ENCODE measurements at regions not wholly inside any gene's neighbourhood (a gene's known extent, or its start where the extent isn't known, plus 50 kb on each side); places are given as distances from the start of the nearest gene placed in this dataset.
A peak's percentile ranks its signal among the peaks of the same experiment; 100 is the strongest.

GRCh38 chr16:79980650-79981521, 380.3 kb upstream of the MAF start:
- Histone ChIP-seq H3K27ac (peak overlapping the region in 3 of 4 donors; percentile 37 to 79 (median 76)), H3K4me3 (no peak overlapping the region), H3K9me3 (no peaks in the 10 kb centered on the region), H3K4me1 (peaks cover 0 to 18% (median 3%) of the 10 kb centered on the region in 4 donors), H3K27me3 (no peaks in the 10 kb centered on the region), H3K36me3 (no peaks in the 10 kb centered on the region)
- TF ChIP-seq EP300 (IDR thresholded peaks at IDR 0.05) = peak in 1 of 2 donors; percentile 56
- TF ChIP-seq CTCF (IDR thresholded peaks at IDR 0.05) = no peak
- TF ChIP-seq POLR2A (IDR thresholded peaks at IDR 0.05) = no peak
- WGBS, 2 donors = 50 to 57% methylated on average over 11 of the region's 11 CpGs
- DNase-seq (ENCODE audit: low spot score in 2 of 2) = no peak

- Histone ChIP-seq H3K4me1 (peaks cover 0 to 18% (median 3%) of the 10 kb centered on the region in 4 donors), H3K9me3 (no peaks in the 10 kb centered on the region), H3K27me3 (no peaks in the 10 kb centered on the region), H3K4me3 (no peak overlapping the region), H3K36me3 (no peaks in the 10 kb centered on the region), H3K27ac (peak overlapping the region in 1 of 4 donors; percentile 19)
- TF ChIP-seq CTCF (IDR thresholded peaks at IDR 0.05) (no peak), EP300 (IDR thresholded peaks at IDR 0.05) (no peak), POLR2A (IDR thresholded peaks at IDR 0.05) (no peak)
- WGBS, 2 donors = 86 to 89% methylated on average over 9 of the region's 9 CpGs
- DNase-seq (ENCODE audit: low spot score in 2 of 2) = no peak
Observed at GRCh38 chr16:79977940-79978836, 377.7 kb upstream of the MAF start.

- 48 to 76% methylated on average over 2 of the region's 2 CpGs for WGBS, 2 donors
Observed at GRCh38 chr16:79973320-79973719, 372.8 kb upstream of the MAF start.

GRCh38 chr16:79972053-79972704, 371.6 kb upstream of the MAF start:
- no peak for TF ChIP-seq POLR2A (IDR thresholded peaks at IDR 0.05)
- TF ChIP-seq CTCF (IDR thresholded peaks at IDR 0.05) = no peak
- no peak for TF ChIP-seq EP300 (IDR thresholded peaks at IDR 0.05)
- WGBS, 2 donors = 61 to 65% methylated on average over 4 of the region's 4 CpGs
- Histone ChIP-seq H3K36me3 (no peaks in the 10 kb centered on the region), H3K27ac (no peak overlapping the region), H3K27me3 (no peaks in the 10 kb centered on the region), H3K9me3 (no peaks in the 10 kb centered on the region), H3K4me1 (peaks cover 0 to 8% (median 0%) of the 10 kb centered on the region in 4 donors), H3K4me3 (no peak overlapping the region)
- DNase-seq (ENCODE audit: low spot score in 2 of 2) = no peak

More at GRCh38 chr16:79973320-79973719, 372.8 kb upstream of the MAF start:
- Histone ChIP-seq H3K4me1 (peaks cover 0 to 8% (median 0%) of the 10 kb centered on the region in 4 donors), H3K27ac (no peak overlapping the region), H3K9me3 (no peaks in the 10 kb centered on the region), H3K4me3 (no peak overlapping the region), H3K36me3 (no peaks in the 10 kb centered on the region), H3K27me3 (no peaks in the 10 kb centered on the region)
- no peak for DNase-seq (ENCODE audit: low spot score in 2 of 2)
- no peak for TF ChIP-seq POLR2A (IDR thresholded peaks at IDR 0.05)
- no peak for TF ChIP-seq CTCF (IDR thresholded peaks at IDR 0.05)
- no peak for TF ChIP-seq EP300 (IDR thresholded peaks at IDR 0.05)
